Nephron (organoid): ENCODE measurements at regions not wholly inside any gene's neighbourhood (a gene's known extent, or its start where the extent isn't known, plus 50 kb on each side); places are given as distances from the start of the nearest gene placed in this dataset.

ENCODE experiments used
- H3K27ac Mint-ChIP-seq, 3 experiments: 2 replicates each; pipeline ENCODE4 v1.8.0; 2020; ENCODE audit warnings: mixed read lengths in 3 of 3, mild to moderate bottlenecking in 2 of 3, moderate library complexity in 1 of 3
- H3K27me3 Mint-ChIP-seq: 2 replicates; pipeline ENCODE4 v1.8.0; 2021; ENCODE audit warnings: low read depth, mild to moderate bottlenecking, moderate library complexity, mixed read lengths
- H3K36me3 Mint-ChIP-seq: 2 replicates; pipeline ENCODE4 v1.8.0; 2020; ENCODE audit warnings: low read depth, mixed read lengths
- H3K4me1 Mint-ChIP-seq: 2 replicates; pipeline ENCODE4 v1.8.0; 2020; ENCODE audit warnings: mixed read lengths
- H3K4me3 Mint-ChIP-seq, 3 experiments: 2 replicates each; pipeline ENCODE4 v1.8.0; 2020; ENCODE audit warnings: mild to moderate bottlenecking in 3 of 3, mixed read lengths in 3 of 3, moderate library complexity in 2 of 3
- H3K9me3 Mint-ChIP-seq: 2 replicates; pipeline ENCODE4 v1.8.0; 2020; ENCODE audit warnings: mixed read lengths
- TF ChIP-seq, protein P1 (sequence below), 3 experiments: fragments of 200-600 bp; sonication (generic); IDR thresholded peaks; one replicate each; pipeline ENCODE4 v1.5.0; 2021; ENCODE audit warnings: antibody characterized with exemption in 3 of 3; ENCODE audit not compliant: unreplicated experiment in 3 of 3

DNA sequence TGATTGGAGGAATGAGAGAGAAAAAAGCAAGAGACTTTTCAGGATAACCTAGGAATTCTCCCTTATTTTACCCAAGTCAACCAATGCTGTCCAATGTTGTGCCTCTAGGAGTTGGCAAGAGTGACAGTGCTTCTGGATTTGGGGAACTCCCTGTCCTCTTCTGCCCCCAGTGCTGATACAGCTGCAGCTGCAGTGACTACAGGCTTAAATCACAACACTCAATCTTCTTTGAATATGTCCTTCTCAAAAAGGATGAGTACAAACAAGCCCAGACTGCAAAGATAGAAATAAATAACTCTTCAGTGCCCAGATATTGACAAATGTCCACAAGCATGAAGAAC is 141.0 kb upstream of the COL21A1 start:
- Mint-ChIP-seq H3K4me1 (no peaks in the 10 kb centered on the region), H3K9me3 (peaks cover 28% of the 10 kb centered on the region), H3K4me3 (no peak overlapping the region), H3K36me3 (no peaks in the 10 kb centered on the region), H3K27ac (no peak overlapping the region), H3K27me3 (no peaks in the 10 kb centered on the region)
- TF ChIP-seq, protein P1, sequence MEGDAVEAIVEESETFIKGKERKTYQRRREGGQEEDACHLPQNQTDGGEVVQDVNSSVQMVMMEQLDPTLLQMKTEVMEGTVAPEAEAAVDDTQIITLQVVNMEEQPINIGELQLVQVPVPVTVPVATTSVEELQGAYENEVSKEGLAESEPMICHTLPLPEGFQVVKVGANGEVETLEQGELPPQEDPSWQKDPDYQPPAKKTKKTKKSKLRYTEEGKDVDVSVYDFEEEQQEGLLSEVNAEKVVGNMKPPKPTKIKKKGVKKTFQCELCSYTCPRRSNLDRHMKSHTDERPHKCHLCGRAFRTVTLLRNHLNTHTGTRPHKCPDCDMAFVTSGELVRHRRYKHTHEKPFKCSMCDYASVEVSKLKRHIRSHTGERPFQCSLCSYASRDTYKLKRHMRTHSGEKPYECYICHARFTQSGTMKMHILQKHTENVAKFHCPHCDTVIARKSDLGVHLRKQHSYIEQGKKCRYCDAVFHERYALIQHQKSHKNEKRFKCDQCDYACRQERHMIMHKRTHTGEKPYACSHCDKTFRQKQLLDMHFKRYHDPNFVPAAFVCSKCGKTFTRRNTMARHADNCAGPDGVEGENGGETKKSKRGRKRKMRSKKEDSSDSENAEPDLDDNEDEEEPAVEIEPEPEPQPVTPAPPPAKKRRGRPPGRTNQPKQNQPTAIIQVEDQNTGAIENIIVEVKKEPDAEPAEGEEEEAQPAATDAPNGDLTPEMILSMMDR (IDR thresholded peaks at IDR 0.05; ENCODE audit: unreplicated experiment in 3 of 3), result no peak

DNA sequence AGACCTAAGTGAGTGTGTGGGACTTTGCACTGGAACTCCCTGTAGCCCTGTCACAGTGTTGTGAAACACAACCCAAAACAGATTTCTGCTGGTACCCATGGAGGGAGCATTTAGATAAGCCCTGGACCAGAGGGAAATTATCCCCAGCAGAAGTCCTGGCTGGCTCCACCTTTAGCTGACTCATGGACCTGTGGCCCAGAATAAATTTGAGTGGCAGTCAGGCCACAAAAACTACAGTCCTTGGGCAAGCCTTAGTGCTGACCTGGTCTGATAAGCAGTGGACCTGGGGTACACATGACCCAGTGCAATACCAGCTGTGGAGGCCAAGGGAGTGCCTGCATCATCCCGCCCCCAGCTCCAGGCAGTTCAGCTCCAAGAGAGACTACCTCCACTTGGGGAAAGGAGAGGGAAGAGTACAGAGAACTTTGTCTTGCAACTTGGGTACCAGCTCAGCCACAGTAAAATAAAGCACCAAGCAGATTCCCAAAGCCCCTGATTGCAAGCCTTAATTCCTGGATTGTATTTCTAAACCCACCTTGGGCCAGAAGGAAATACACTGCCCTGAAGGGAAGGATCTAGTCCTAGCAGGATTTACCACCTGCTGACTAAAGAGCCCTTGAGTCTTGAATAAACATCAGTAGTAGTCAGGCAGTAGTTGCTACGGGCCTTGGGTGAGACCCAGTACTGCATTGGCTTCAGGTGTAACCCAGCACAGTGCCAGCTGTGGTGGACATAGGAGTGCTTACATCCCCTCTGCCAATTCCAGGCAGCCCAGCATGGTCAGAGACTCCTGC is 140.4 kb upstream of the COL21A1 start:
- H3K36me3 Mint-ChIP-seq, result no peaks in the 10 kb centered on the region
- H3K27ac Mint-ChIP-seq, result no peak overlapping the region
- no peaks in the 10 kb centered on the region for H3K27me3 Mint-ChIP-seq

DNA sequence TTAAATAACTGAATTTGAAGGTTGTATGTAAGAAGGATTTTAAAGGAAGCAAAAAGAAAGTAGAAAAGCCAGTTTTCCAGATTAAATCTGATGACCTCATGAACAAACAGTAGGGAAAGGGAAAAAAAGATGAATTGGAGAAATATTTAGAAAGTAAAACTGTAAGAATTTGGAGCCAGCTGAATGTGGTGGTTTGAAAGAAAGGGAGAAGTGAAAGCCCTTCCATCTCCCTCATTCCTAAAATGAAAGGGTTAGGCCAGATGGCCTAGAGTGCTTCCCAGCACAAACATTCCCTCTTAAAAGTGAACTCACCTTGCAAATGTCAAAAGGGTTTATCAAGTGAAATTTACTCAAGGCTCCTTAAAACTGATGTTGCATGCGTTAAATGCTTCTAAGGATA is 139.3 kb upstream of the COL21A1 start:
- no peaks in the 10 kb centered on the region for H3K27me3 Mint-ChIP-seq
- no peaks in the 10 kb centered on the region for H3K36me3 Mint-ChIP-seq
- H3K4me1 Mint-ChIP-seq, result no peaks in the 10 kb centered on the region
- H3K9me3 Mint-ChIP-seq, result peaks cover 24% of the 10 kb centered on the region
- TF ChIP-seq, protein P1 (IDR thresholded peaks at IDR 0.05; ENCODE audit: unreplicated experiment in 3 of 3), result no peak
- H3K4me3 Mint-ChIP-seq, result no peak overlapping the region
- no peak overlapping the region for H3K27ac Mint-ChIP-seq

More for the DNA sequence above, 140.4 kb upstream of the COL21A1 start:
- H3K4me3 Mint-ChIP-seq, result no peak overlapping the region
- TF ChIP-seq, protein P1 (IDR thresholded peaks at IDR 0.05; ENCODE audit: unreplicated experiment in 3 of 3), result no peak
- H3K9me3 Mint-ChIP-seq, result peaks cover 27% of the 10 kb centered on the region
- no peaks in the 10 kb centered on the region for H3K4me1 Mint-ChIP-seq

- H3K9me3 Mint-ChIP-seq, result peaks cover 22% of the 10 kb centered on the region
- peaks cover 3% of the 10 kb centered on the region for H3K4me1 Mint-ChIP-seq
- TF ChIP-seq, protein P1 (IDR thresholded peaks at IDR 0.05; ENCODE audit: unreplicated experiment in 3 of 3), result no peak
- no peak overlapping the region for H3K27ac Mint-ChIP-seq
- H3K27me3 Mint-ChIP-seq, result no peaks in the 10 kb centered on the region
- no peak overlapping the region for H3K4me3 Mint-ChIP-seq
- H3K36me3 Mint-ChIP-seq, result no peaks in the 10 kb centered on the region
Observed at GRCh38 chr6:56385981-56386593, 138.7 kb upstream of the COL21A1 start.

DNA sequence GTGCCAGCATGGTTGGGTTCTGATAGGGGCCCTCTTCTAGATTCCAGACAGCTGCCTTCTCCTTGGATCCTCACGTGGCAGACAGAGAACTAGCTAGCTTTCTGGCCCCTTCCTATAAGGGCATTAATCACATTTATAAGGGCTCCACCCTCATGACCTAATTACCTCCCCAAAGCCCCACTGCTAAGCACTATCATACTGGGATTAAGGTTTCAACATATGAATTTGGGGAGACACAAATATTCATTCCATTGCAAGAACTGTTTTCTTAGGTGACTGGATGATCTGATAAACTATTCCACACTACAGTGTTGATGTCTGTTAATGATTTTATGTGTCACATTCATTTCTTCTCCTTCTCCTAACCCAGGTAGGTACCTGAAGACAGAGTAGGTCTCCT is 135.8 kb upstream of the COL21A1 start:
- H3K36me3 Mint-ChIP-seq, result no peaks in the 10 kb centered on the region
- TF ChIP-seq, protein P1 (IDR thresholded peaks at IDR 0.05; ENCODE audit: unreplicated experiment in 3 of 3), result no peak
- H3K27me3 Mint-ChIP-seq, result no peaks in the 10 kb centered on the region
- H3K9me3 Mint-ChIP-seq, result peaks cover 2% of the 10 kb centered on the region
- no peak overlapping the region for H3K4me3 Mint-ChIP-seq
- peaks cover 10% of the 10 kb centered on the region for H3K4me1 Mint-ChIP-seq
- no peak overlapping the region for H3K27ac Mint-ChIP-seq
